Liver (tissue), 3 donors: ENCODE measurements at regions not wholly inside any gene's neighbourhood (a gene's known extent, or its start where the extent isn't known, plus 50 kb on each side); places are given as distances from the start of the nearest gene placed in this dataset.

Experiments used
- EGR1 ChIP-seq, 2 donors: IDR thresholded peaks; 2 replicates each; pipeline ENCODE4 v1.6.1; 2016 to 2018; ENCODE audit warnings: antibody characterized with exemption in 2 of 2, low read depth in 2 of 2
- GABPA ChIP-seq, 2 donors: IDR thresholded peaks in 1 of 2; conservative IDR thresholded peaks in 1 of 2; 2 replicates each; pipeline ENCODE4 v1.6.1; 2016; ENCODE audit warnings: antibody characterized with exemption in 2 of 2, mild to moderate bottlenecking in 1 of 2, moderate library complexity in 1 of 2
- HNF4G ChIP-seq: IDR thresholded peaks from 2 replicates; pipeline ENCODE4 v1.6.1; 2016; ENCODE audit warnings: antibody characterized with exemption
- JUND ChIP-seq, 2 donors: IDR thresholded peaks; 2 replicates each; pipeline ENCODE4 v1.6.1; 2016; ENCODE audit warnings: antibody characterized with exemption in 2 of 2
- RAD21 ChIP-seq, 2 donors: IDR thresholded peaks; 2 replicates each; pipeline ENCODE4 v1.6.1; 2016; ENCODE audit warnings: antibody characterized with exemption in 2 of 2, mild to moderate bottlenecking in 2 of 2
- REST ChIP-seq: IDR thresholded peaks from 2 replicates; pipeline ENCODE4 v1.6.1; 2016; ENCODE audit warnings: antibody characterized with exemption, mild to moderate bottlenecking
- RXRA ChIP-seq, 2 donors: IDR thresholded peaks; 2 replicates each; pipeline ENCODE4 v1.6.1; 2017 to 2018; ENCODE audit warnings: antibody characterized with exemption in 2 of 2, mild to moderate bottlenecking in 1 of 2
- TAF1 ChIP-seq: conservative IDR thresholded peaks from 2 replicates; pipeline ENCODE4 v1.6.1; 2016; ENCODE audit warnings: antibody characterized with exemption, mild to moderate bottlenecking
- YY1 ChIP-seq: IDR thresholded peaks from 2 replicates; pipeline ENCODE4 v1.6.1; 2016; ENCODE audit warnings: antibody characterized with exemption, mild to moderate bottlenecking
- TF ChIP-seq, protein P1 (sequence below): fragments of 150-350 bp; IDR thresholded peaks from 2 replicates; pipeline ENCODE4 v1.5.1; 2017; ENCODE audit warnings: improper control_type of control experiment, low read depth, low read length; ENCODE audit not compliant: missing input control
- TF ChIP-seq, protein P2 (sequence below): IDR thresholded peaks from 2 replicates; pipeline ENCODE4 v1.6.1; 2016; ENCODE audit warnings: antibody characterized with exemption
- donor health status: healthy.
- donor health status: healthy.

GRCh38 chr12:105773471-105773870 lies 365.3 kb downstream of the NUAK1 start:
- TF ChIP-seq, protein P1, sequence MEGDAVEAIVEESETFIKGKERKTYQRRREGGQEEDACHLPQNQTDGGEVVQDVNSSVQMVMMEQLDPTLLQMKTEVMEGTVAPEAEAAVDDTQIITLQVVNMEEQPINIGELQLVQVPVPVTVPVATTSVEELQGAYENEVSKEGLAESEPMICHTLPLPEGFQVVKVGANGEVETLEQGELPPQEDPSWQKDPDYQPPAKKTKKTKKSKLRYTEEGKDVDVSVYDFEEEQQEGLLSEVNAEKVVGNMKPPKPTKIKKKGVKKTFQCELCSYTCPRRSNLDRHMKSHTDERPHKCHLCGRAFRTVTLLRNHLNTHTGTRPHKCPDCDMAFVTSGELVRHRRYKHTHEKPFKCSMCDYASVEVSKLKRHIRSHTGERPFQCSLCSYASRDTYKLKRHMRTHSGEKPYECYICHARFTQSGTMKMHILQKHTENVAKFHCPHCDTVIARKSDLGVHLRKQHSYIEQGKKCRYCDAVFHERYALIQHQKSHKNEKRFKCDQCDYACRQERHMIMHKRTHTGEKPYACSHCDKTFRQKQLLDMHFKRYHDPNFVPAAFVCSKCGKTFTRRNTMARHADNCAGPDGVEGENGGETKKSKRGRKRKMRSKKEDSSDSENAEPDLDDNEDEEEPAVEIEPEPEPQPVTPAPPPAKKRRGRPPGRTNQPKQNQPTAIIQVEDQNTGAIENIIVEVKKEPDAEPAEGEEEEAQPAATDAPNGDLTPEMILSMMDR = no peak
- TF ChIP-seq, protein P2, sequence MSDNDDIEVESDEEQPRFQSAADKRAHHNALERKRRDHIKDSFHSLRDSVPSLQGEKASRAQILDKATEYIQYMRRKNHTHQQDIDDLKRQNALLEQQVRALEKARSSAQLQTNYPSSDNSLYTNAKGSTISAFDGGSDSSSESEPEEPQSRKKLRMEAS = no peak
- TF ChIP-seq EGR1 (IDR thresholded peaks at IDR 0.05; ENCODE audit: low read depth in 2 of 2) = no peak
- TF ChIP-seq REST = no peak
- no peak for TF ChIP-seq JUND (IDR thresholded peaks at IDR 0.05)
- no peak for TF ChIP-seq RXRA (IDR thresholded peaks at IDR 0.05)
- TF ChIP-seq YY1 = no peak
- TF ChIP-seq TAF1 = no peak
- no peak for TF ChIP-seq GABPA (IDR thresholded peaks at IDR 0.05 in 1 of 2, conservative IDR thresholded peaks at IDR 0.05 in 1 of 2)
- TF ChIP-seq HNF4G = no peak
- no peak for TF ChIP-seq RAD21 (IDR thresholded peaks at IDR 0.05)
